K562 (cell line): ENCODE measurements at regions not wholly inside any gene's neighbourhood (a gene's known extent, or its start where the extent isn't known, plus 50 kb on each side); places are given as distances from the start of the nearest gene placed in this dataset.

Experiments used
- ATAC-seq: fragments of 200-7000 bp; cut with Tn5 transposase; 3 replicates; pipeline ENCODE4 v1.9.1; 2020; ENCODE audit warnings: moderate library complexity
- BruUV-seq: library from RNA; stranded (reverse); fragments of 400-500 nt; replicated peaks from 2 replicates; lab custom pipeline; 2021; lab: Mats Ljungman, UMichigan
- CTCF ChIA-PET: fragments of 300-600 bp; formaldehyde crosslinking; extraction: SDS; loops from one replicate; lab custom pipeline; 2021; ENCODE audit warnings: low intra/inter-chr PET ratio; lab: Yijun Ruan, JAX
- POLR2A ChIA-PET: fragments of 300-600, 350-650 bp; sonication (Branson Sonifier 250); formaldehyde crosslinking; extraction: SDS; loops from one replicate; lab custom pipeline; 2021; ENCODE audit warnings: antibody characterized with exemption, inconsistent platforms; lab: Yijun Ruan, JAX
- DNase-seq, 4 experiments: peaks; one replicate each; pipeline versions ENCODE4 v3.0.0 to v3.0.0-alpha.2; 2011 to 2018; ENCODE audit warnings: low spot score in 3 of 4, mixed read lengths in 3 of 4; ENCODE audit errors: extremely low read depth in 1 of 4
- FAIRE-seq: peaks from 2 replicates; lab custom pipeline; 2011; peaks lifted over from hg19 to GRCh38; lab: Jason Lieb, UNC
- H2AFZ ChIP-seq: 2 replicates; pipeline ENCODE4 v1.6.0; 2011; ENCODE audit warnings: low read depth, low read length, control low read depth, inconsistent platforms
- H3K27ac ChIP-seq: fragments of 200-600 bp; 3 replicates; pipeline ENCODE4 v1.8.0; 2011; ENCODE audit warnings: low read depth, mild to moderate bottlenecking, control low read depth, inconsistent platforms, low read length, moderate library complexity, mixed read lengths; ENCODE audit errors: extremely low read depth
- H3K27me3 ChIP-seq, 2 experiments: fragments of 300-600 bp in 1 of 2; 2 replicates in 1 of 2; 3 replicates in 1 of 2; pipeline versions ENCODE4 v1.6.0 to v1.8.0; 2011; ENCODE audit warnings: inconsistent platforms in 2 of 2, low read length in 2 of 2, mild to moderate bottlenecking in 1 of 2, mixed read lengths in 1 of 2, moderate library complexity in 1 of 2; ENCODE audit not compliant: control insufficient read depth in 2 of 2, insufficient read depth in 2 of 2
- H3K36me3 ChIP-seq: fragments of 300-600 bp; 3 replicates; pipeline ENCODE4 v1.8.0; 2011; ENCODE audit warnings: mild to moderate bottlenecking, low read length, inconsistent platforms; ENCODE audit not compliant: control insufficient read depth, insufficient read depth
- H3K4me1 ChIP-seq, 2 experiments: fragments of 200-600 bp in 1 of 2; replicated peaks in 1 of 2; 2 replicates in 1 of 2; 3 replicates in 1 of 2; pipeline versions ENCODE4 v1.5.1 to v1.8.0; 2011; ENCODE audit warnings: inconsistent platforms in 2 of 2, low read length in 2 of 2, mild to moderate bottlenecking in 1 of 2, mixed read lengths in 1 of 2, moderate library complexity in 1 of 2; ENCODE audit not compliant: control insufficient read depth in 2 of 2, insufficient read depth in 2 of 2
- H3K4me2 ChIP-seq: 2 replicates; pipeline ENCODE4 v1.6.1; 2011; ENCODE audit warnings: low read length, control low read depth, inconsistent platforms, mixed read lengths; ENCODE audit not compliant: insufficient read depth
- H3K4me3 ChIP-seq: fragments of 200-600 bp; sonication (generic), shearing (Covaris generic); 2 replicates; pipeline ENCODE4 v1.5.1; 2016; ENCODE audit warnings: control low read depth, inconsistent platforms
- H3K79me2 ChIP-seq: fragments of 200-600 bp; 3 replicates; pipeline ENCODE4 v1.8.0; 2011; ENCODE audit warnings: low read length, inconsistent platforms; ENCODE audit not compliant: control insufficient read depth, insufficient read depth
- H3K9ac ChIP-seq, 2 experiments: 2 replicates each; pipeline versions ENCODE4 v1.6.0 to v1.6.1; 2011; ENCODE audit warnings: low read depth in 2 of 2, low read length in 2 of 2, control low read depth in 1 of 2, inconsistent platforms in 1 of 2, mild to moderate bottlenecking in 1 of 2, mixed read lengths in 1 of 2; ENCODE audit not compliant: insufficient read depth in 1 of 2
- H3K9me1 ChIP-seq: one replicate; pipeline ENCODE4 v1.6.0; 2011; ENCODE audit warnings: inconsistent platforms, mild to moderate bottlenecking, low read length, moderate library complexity; ENCODE audit not compliant: control insufficient read depth, insufficient read depth
- H3K9me3 ChIP-seq: replicated peaks from 2 replicates; pipeline ENCODE4 v1.5.1; 2011; ENCODE audit warnings: low read depth, low read length, inconsistent platforms; ENCODE audit not compliant: control insufficient read depth, insufficient read depth
- H4K20me1 ChIP-seq: replicated peaks from 2 replicates; pipeline ENCODE4 v1.6.1; 2011; ENCODE audit warnings: low read length, inconsistent platforms, mixed read lengths; ENCODE audit not compliant: control insufficient read depth, insufficient read depth
- ATF2 ChIP-seq: sonication (generic); formaldehyde crosslinking; IDR thresholded peaks from 2 replicates; pipeline ENCODE4 v1.8.1; 2022; ENCODE audit warnings: missing genetic modification reagents
- BCL6 ChIP-seq: fragments of 250-450 bp; sonication (Bioruptor Pico); IDR thresholded peaks from 2 replicates; pipeline ENCODE4 v1.4.0; 2020
- BDP1 ChIP-seq: IDR thresholded peaks from 3 replicates; pipeline ENCODE4 v1.6.1; 2011; ENCODE audit not compliant: insufficient read length, insufficient read depth
- E4F1 ChIP-seq: fragments of 250-450 bp; sonication (Bioruptor Pico); IDR thresholded peaks from 2 replicates; pipeline ENCODE4 v1.5.0; 2021; ENCODE audit warnings: mild to moderate bottlenecking, borderline replicate concordance
- FOXO4 ChIP-seq: fragments of 450-650 bp; formaldehyde crosslinking; IDR thresholded peaks from 2 replicates; pipeline ENCODE4 v1.4.0; 2020; ENCODE audit warnings: mild to moderate bottlenecking, moderate library complexity
- GABPA ChIP-seq: fragments of 200-800 bp; sonication (Bioruptor generic); conservative IDR thresholded peaks from 2 replicates; pipeline ENCODE4 v1.6.1; 2016; ENCODE audit warnings: low read depth, missing genetic modification characterization, missing compliant biosample characterization
- ID3 ChIP-seq, 2 experiments: fragments of 250-450 bp in 1 of 2; fragments of 450-650 bp in 1 of 2; sonication (Bioruptor Pico) in 1 of 2; IDR thresholded peaks; 2 replicates each; pipeline versions ENCODE4 v1.6.1 to v1.8.0; 2016 to 2021; ENCODE audit warnings: mild to moderate bottlenecking in 2 of 2, moderate library complexity in 2 of 2, missing compliant biosample characterization in 1 of 2, missing genetic modification characterization in 1 of 2
- MCM5 ChIP-seq: fragments of 450-650 bp; IDR thresholded peaks from 2 replicates; pipeline ENCODE4 v1.6.1; 2016; ENCODE audit warnings: low read depth
- MIER1 ChIP-seq: fragments of 450-650 bp; IDR thresholded peaks from 2 replicates; pipeline ENCODE4 v1.6.1; 2016; ENCODE audit warnings: antibody characterized with exemption, mild to moderate bottlenecking, low read depth
- MTA2 ChIP-seq: fragments of 450-650 bp; IDR thresholded peaks from 2 replicates; pipeline ENCODE4 v1.6.1; 2016; ENCODE audit warnings: low read depth
- NUFIP1 ChIP-seq: fragments of 450-650 bp; IDR thresholded peaks from 2 replicates; pipeline ENCODE4 v1.6.1; 2018; ENCODE audit not compliant: partially characterized antibody
- PHB2 ChIP-seq: fragments of 450-650 bp; IDR thresholded peaks from 2 replicates; pipeline ENCODE4 v1.6.1; 2017; ENCODE audit warnings: low read depth
- POLR3A ChIP-seq: IDR thresholded peaks from 2 replicates; pipeline ENCODE4 v1.6.1; 2011; ENCODE audit warnings: borderline replicate concordance, mild to moderate bottlenecking, moderate library complexity; ENCODE audit not compliant: insufficient read length, insufficient read depth; ENCODE audit errors: extremely low read depth
- SMARCA5 ChIP-seq: fragments of 450-650 bp; IDR thresholded peaks from 2 replicates; pipeline ENCODE4 v1.6.1; 2016
- ZNF133 ChIP-seq: fragments of 250-450 bp; sonication (Bioruptor Pico); IDR thresholded peaks from 2 replicates; pipeline ENCODE4 v1.4.0; 2020; ENCODE audit warnings: mild to moderate bottlenecking
- ZNF212 ChIP-seq: fragments of 450-650 bp; formaldehyde crosslinking; IDR thresholded peaks from 2 replicates; pipeline ENCODE4 v1.4.0; 2020; ENCODE audit warnings: mild to moderate bottlenecking
- ZNF639 ChIP-seq, 2 experiments: fragments of 200-800 bp in 1 of 2; sonication (Bioruptor generic) in 1 of 2; sonication (generic) in 1 of 2; formaldehyde crosslinking in 1 of 2; IDR thresholded peaks in 1 of 2; conservative IDR thresholded peaks in 1 of 2; 2 replicates each; pipeline versions ENCODE4 v1.5.0 to v1.6.1; 2016 to 2020; ENCODE audit warnings: missing compliant biosample characterization in 1 of 2, missing genetic modification characterization in 1 of 2, missing genetic modification reagents in 1 of 2
- WGBS: fragments of 100-300 bp; shearing (Covaris generic); methylation state at CpG from one replicate; pipeline ENCODE4 v1.1.6; 2016; ENCODE audit warnings: low coverage, mixed read lengths; ENCODE audit not compliant: insufficient coverage; ENCODE audit errors: missing lambda C conversion rate; 5-methylcytosine and 5-hydroxymethylcytosine counted together
- in situ Hi-C: fragments of 300-500 bp; cut with MboI; formaldehyde crosslinking; loops from 4 replicates; pipeline ENCODE4 v1.15.0; 2018; ENCODE audit warnings: inconsistent platforms, mixed read lengths
- intact Hi-C: fragments of 100-400 bp; cut with micrococcal nuclease; formaldehyde crosslinking; loops from 2 replicates; pipeline ENCODE4 v1.14.2; 2022

- Histone ChIP-seq H2AFZ (no peak overlapping the region), H3K27ac (no peak overlapping the region), H3K4me3 (no peak overlapping the region), H3K36me3 (no peaks in the 10 kb centered on the region), H3K4me2 (no peak overlapping the region)
- no peak for ATAC-seq
- no TSS peak for BruUV-seq
- TF ChIP-seq ATF2 (CRISPR knock-in tag) (no peak), NUFIP1 (no peak), MTA2 (no peak), MIER1 (no peak), BCL6 (no peak), ZNF212 (no peak), BDP1 (no peak), ID3 (CRISPR knock-in tag; IDR thresholded peaks at IDR 0.05) (no peak), ID3 (tag; IDR thresholded peaks at IDR 0.05) (no peak), MCM5 (no peak), FOXO4 (CRISPR knock-in tag) (no peak), ZNF133 (CRISPR knock-in tag) (no peak), GABPA (tag) (no peak), POLR3A (no peak), PHB2 (no peak), ZNF639 (CRISPR knock-in tag; conservative IDR thresholded peaks at IDR 0.05 in 1 of 2, IDR thresholded peaks at IDR 0.05 in 1 of 2) (no peak), E4F1 (CRISPR knock-in tag) (no peak), SMARCA5 (no peak)
- TF ChIP-seq, all 486 proteins: peak for 0
- FAIRE-seq (no peak), DNase-seq (no peak)
- H3K79me2 ChIP-seq = no peaks in the 10 kb centered on the region
- H3K9ac ChIP-seq = no peak overlapping the region
- H3K27me3 ChIP-seq = no peaks in the 10 kb centered on the region
- 1% methylated on average over 5 of the region's 5 CpGs for WGBS
- ChIA-PET POLR2A (no interaction called here), CTCF (no interaction called here)
- no peaks in the 10 kb centered on the region for H3K9me3 ChIP-seq
- H4K20me1 ChIP-seq = no peaks in the 10 kb centered on the region
- no peaks in the 10 kb centered on the region for H3K9me1 ChIP-seq
- intact Hi-C loops (no loop called here), in situ Hi-C loops (no loop called here)
- no peaks in the 10 kb centered on the region for H3K4me1 ChIP-seq
Measured at GRCh38 chr14:22097072-22097471, 423.5 kb upstream of the OR4E1 start.
